Glomerular visceral epithelial cell (primary cell): ENCODE measurements at regions not wholly inside any gene's neighbourhood (a gene's known extent, or its start where the extent isn't known, plus 50 kb on each side); places are given as distances from the start of the nearest gene placed in this dataset.

Source experiments
- DNase-seq: peaks from one replicate; pipeline ENCODE4 v3.0.0-alpha.2; 2016; ENCODE audit errors: extremely low spot score

GRCh38 chr15:70556151-70556741 is 207.1 kb downstream of the UACA start:
- DNase-seq: no peak

DNA sequence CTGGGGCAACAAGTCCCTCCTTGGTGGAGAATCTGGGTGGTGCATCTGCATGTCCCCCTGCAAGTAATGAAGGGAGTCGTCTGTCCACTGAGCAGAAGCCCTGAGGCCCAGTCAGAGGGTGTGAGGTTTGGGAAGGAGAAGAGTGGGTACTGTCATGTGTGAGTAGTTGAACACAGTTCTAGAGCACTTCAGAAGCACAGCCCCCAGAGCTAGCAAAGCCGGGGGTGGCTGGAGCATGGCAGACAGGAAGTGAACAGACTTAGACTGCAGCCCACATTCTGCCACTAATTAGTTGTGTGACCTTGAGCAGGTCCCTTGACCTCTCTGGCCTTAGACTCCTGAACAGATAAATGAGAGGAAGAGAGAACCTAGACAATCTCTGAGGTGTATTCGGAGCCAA is 207.6 kb downstream of the UACA start:
- no peak for DNase-seq

- DNase-seq: no peak
These were observed 215.4 kb downstream of the UACA start for GRCh38 chr15:70547846-70548487.

- no peak for DNase-seq
These were observed 217.8 kb downstream of the UACA start for GRCh38 chr15:70545526-70545925.

DNA sequence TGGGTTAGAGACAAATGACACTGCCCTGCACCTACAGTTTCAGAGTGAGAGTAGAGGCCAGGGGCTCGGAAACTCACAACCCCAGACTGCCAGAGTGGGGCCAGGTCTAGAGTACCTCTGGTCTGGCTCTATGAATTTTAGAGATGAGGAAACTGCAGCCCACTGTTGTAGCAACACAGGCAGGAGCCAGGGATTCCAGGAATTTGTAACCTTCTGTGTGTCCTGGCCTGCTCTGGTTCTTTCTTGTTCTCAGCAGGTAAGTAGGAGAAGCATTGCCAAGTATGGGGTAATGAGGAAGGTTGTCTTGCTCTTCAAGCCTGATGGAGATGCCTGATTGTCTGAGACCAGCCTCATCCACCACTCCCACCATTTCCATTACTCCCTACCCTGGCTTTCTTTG is 221.8 kb downstream of the UACA start:
- DNase-seq: no peak

DNA sequence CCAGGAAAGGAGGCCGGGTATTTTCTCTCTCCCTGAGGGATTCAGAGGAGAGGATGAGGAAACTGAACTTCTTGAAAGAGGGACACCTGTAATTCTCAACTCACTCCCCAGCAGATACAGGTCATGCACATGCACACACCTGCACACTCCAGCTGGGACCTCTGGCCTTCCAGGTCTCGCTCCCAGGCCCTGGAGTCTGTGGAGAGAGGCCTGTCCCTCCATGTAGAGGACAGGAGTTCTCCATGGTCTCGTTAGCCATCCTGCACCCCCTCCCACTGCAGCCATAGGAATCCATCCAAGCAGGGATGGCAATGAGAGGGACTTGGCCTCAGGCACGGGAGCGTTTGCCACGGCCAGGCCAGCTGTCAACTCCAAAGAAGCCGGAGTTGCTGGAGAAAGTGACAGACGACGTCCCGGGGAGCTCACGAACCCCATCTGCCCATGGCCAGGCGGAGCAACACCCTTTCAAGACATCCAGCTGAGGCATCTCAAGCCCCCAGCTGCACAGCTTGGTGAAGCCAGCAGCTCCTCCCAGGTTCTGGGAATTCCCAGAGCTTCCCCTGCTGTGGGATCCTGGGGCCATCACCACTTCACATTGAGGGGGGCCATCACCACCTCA is 223.3 kb downstream of the UACA start:
- no peak for DNase-seq

DNA sequence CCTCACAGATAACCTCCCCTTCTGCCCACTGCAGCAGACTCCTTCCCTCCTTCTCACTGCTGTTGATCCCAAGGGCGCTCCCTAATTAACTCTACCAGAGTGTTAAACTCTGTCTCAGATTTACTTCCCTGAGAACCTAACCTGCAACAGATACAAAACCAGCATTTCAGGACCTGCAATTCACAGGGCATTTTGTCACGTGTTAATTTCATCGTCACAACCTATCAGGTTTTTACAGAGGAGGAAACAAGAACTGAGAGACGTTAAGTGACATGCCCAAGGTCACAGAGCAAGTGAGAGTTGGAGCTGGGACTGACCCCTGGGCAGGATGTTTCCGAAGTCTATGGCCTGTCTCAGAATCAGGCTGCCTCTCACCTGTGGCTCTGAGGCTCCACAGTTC is 223.9 kb downstream of the UACA start:
- DNase-seq: no peak

GRCh38 chr15:70538278-70538677 is 225.1 kb downstream of the UACA start:
- DNase-seq: peak; percentile 53

DNA sequence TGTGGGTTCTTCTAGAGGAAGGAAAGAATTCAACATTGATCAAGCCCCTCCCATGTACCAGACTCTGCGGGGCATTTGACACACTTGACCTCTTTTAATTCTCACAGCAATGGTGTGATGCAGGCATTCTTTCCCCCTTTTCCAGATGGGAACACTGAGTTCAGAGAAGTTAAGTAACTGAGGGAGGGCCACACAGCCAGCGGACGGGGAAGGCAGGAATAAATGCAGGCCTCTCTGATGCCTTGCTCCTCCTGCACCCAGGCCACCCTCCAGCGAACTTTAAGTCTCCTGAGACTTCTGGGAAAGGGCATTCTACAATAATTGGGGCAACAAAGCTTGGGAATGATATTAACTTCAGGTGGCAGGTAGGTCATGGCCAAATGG is 227.4 kb downstream of the UACA start:
- DNase-seq: no peak

DNA sequence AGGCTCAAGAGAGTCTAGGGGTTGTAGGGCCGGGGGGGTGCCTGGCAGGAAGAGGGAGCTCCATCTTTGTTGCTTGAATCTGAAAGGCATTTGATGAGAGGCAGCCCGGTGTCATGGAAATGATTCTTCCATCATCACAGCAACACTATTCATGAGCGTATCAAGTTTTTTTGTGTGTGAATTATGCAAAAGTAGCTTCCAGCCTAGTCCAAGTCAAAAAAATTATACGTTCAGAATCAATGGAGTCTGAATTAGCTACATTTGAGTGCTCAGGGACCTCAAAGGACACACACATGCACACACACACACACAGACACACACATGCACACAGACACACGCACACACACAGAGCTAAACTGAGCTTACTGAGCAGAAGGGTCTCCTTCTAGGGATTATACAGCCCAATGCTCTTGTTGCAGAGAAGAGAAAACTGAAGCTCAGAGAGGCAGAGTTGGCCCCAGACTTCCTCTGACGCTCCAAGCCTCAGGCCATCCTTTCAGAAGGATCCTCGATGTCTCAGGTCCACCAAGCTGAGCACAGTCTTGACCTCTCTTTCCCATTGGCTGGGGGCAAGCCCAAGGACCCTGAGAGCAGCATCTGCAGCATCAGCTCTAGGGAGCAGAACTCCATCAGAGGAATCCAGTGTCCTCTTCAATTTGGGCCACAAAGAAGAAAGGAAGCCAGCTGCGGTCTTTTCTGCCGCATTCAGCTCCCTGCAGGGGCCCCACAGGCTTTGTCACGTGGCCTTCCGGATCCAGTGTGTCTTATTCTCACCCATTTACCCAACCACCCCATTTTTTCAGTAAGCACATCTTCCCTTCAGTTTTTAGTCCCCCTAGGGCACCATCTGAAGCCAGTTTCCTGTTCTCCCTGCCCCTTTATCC is 228.0 kb downstream of the UACA start:
- DNase-seq: no peak

- no peak for DNase-seq
These were observed 229.2 kb downstream of the UACA start for GRCh38 chr15:70533931-70534742.

DNA sequence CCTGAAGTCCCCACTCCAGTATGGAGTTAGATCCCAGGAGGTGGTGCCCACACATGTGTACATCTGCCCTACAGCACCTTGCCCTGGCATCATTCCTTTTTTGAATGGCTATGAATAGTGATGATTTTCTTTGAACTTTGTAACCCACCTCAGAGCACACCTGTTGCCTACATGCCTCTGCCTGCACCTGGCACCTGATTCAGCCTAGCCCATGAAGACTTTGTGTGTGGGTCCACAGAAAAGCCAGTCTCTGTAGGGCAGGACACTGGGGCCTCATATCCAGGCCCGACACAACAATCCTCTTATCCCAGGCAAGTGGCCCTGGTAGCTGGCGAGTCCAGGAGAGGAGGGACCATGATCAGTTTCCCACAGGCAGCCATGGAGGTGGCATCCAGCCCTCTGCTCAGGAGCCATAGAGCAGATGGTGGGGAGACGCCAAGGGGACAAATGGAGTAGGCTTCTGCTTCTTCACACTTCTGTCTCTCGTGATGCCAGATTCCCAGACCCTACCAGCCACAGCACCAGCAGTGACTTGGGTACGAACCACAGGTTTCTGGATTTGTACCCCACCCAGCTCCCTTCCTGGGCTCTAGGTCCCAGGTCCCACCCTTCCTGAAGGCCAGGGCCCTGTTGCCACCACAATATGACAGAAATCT is 230.7 kb downstream of the UACA start:
- DNase-seq: no peak

GRCh38 chr15:70531576-70531975 is 231.8 kb downstream of the UACA start:
- DNase-seq: no peak

DNA sequence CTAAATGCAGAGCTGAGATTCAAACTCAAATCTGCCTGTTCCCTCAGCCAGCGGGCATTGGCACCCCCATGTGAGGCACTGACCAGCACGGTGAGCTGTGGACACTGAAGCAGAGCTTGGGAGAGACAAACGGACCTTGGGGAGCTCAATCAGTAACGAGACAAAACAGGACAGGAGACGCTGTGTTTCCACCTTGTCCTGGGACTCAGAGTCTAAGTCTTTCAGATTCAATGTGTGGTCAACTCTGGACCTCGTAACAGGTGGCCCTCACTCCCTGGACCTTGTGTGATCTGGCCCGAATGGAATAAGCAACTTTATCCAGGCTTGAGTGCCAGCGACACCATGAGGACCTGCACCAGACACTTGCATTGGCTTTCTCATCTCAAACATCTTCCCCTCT is 232.5 kb downstream of the UACA start:
- DNase-seq: no peak

GRCh38 chr15:70530503-70530902 is 232.9 kb downstream of the UACA start:
- DNase-seq: no peak

DNA sequence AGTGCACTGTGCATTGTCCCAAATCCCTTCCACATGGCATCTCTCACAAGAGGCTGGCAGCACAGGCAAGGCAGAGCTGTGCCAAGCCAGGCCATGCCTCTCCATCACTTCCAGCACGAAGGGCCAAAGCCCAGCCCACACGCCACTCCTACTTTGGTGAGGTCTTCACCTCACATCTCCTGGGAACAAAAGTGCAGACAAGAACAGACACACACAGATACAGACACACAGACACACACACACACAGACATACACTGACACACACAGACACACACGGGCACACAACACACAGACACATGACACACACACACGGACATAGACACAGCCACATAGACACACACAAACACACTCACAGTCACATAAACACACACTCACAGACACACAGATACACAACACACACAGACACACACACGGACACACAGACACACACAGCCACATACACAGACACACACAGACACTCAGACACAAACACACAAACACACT is 233.3 kb downstream of the UACA start:
- DNase-seq: no peak

DNA sequence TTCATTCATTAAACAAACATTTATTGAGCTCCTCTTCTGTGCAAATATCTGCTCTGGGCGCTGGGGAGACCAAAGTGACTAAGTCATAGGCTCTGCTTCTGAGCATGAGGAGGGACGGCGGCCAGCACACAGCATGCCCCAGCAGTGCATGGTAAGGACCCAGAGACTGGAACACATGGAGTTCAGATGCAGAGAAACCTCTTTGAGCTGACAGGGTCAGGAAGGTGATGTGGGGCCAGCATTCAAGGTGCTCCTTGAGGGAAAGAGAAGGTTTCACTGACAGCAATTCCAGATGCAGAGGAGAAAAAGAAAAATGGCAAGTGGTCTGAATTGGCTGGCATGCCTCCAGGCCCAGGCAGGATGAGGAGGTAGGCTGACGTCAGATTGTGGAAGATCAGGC is 234.5 kb downstream of the UACA start:
- no peak for DNase-seq

DNA sequence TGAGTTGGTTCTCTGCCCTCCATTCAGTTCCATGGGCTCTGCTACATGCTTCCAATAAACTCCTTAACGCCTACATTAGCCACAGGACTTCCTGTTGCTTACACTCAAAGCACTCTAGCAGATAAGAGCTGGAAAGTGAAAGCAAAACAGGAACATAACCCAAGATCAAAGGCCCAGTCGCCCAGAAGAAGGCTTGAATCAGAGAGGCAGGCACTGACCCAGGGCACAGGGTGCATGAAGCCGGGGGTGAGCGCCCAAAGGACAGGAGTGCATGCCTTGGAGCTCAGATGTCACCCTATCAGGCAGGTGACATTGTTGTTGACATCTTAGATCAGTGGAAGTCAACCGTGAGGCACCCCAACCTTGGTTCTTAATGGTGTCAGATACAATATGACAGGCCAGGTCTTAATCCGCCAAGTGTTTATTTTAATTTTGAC is 235.1 kb downstream of the UACA start:
- peak; percentile 49 for DNase-seq

DNA sequence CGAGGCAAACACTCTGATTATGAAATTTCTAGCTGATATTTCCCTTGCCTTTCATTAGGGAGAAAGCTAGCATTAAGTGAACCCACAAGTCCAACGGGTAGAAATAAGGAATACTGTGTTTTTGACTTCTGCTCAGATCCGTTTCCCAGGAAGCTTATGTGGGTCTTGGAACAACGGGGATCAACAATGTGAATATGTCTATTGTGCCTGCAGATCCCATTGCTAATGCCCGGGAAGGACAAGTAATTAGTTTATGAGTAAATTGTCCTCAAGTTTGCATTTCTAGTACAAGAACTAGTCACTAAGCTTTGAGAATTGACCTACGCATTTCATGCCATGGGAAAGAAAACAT is 236.4 kb downstream of the UACA start:
- DNase-seq: no peak

DNA sequence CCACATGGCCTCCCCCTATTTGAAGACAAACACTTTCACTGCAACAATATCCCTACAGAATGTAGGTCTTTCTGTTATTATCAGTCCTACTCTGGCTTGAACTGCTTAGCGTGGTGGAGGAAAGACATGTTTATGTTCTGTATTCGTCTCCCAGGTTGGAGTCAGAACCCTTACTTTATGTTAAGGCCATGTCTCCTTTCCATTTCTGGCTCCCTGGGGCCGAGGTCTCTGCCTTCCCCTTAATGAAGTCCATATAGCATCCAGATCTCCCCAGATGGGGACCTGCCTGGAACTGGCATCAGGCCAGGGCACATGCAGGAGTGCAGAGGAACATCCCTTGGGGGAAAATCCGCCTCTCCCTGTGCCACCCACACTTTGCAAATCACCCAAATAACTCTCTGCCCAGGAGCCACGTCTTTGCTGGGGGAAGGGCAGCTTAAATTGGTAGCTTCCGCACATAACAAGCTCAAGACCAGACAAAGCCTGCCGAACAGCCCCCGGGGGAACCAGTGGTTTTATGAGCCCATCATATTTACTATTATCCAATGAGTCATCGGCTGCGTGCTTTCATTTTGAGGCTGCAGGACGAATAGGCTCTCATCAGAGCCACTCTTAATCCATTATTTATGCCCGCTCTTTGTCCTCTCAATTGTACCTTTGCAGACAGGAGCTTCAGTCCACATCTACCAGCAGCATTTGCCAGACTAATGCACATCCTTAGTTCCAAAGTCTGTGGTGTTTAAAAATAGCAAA is 237.0 kb downstream of the UACA start:
- DNase-seq: no peak
